GM06990 (cell line): ENCODE measurements at regions not wholly inside any gene's neighbourhood (a gene's known extent, or its start where the extent isn't known, plus 50 kb on each side); places are given as distances from the start of the nearest gene placed in this dataset.

Experiments
- DNase-seq: peaks from one replicate; pipeline ENCODE4 v3.0.0-alpha.2; 2011; ENCODE audit not compliant: insufficient read length; ENCODE audit errors: extremely low read depth
- H3K27me3 ChIP-seq: replicated peaks from 2 replicates; pipeline ENCODE4 v1.6.0; 2011; ENCODE audit warnings: low read length; ENCODE audit not compliant: control insufficient read depth, insufficient read depth
- H3K36me3 ChIP-seq: 2 replicates; pipeline ENCODE4 v1.5.1; 2011; ENCODE audit warnings: low read length; ENCODE audit not compliant: control insufficient read depth, insufficient read depth
- H3K4me3 ChIP-seq: replicated peaks from 2 replicates; pipeline ENCODE4 v1.5.1; 2011; ENCODE audit warnings: low read depth, mild to moderate bottlenecking, control low read depth, low read length
- TF ChIP-seq, protein P1 (sequence below): IDR thresholded peaks from 2 replicates; pipeline ENCODE4 v1.5.1; 2011; ENCODE audit warnings: low read length, control low read depth, mild to moderate bottlenecking, inconsistent platforms; ENCODE audit not compliant: insufficient read depth, poor library complexity, severe bottlenecking

DNA sequence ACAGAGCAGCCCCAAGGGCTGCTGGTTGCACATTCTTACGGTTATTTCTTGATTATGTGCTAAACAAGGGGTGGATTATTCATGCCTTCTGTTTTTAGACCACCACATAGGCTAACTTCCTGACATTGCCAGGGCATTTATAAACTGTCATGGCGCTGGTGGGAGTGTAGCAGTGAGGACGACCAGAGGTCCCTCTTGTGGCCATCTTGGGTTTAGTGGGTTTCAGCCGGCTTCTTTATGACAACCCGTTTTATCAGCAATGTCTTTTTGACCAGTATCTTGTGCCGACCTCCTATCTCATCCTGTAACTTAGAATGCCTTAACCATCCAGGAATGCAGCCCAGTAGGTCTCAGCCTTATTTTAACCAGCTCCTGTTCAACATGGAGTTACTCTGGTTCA, 212.4 kb upstream of the GRID2 start:
- no peaks in the 10 kb centered on the region for H3K36me3 ChIP-seq
- H3K27me3 ChIP-seq: no peaks in the 10 kb centered on the region
- no peak overlapping the region for H3K4me3 ChIP-seq
- TF ChIP-seq, protein P1, sequence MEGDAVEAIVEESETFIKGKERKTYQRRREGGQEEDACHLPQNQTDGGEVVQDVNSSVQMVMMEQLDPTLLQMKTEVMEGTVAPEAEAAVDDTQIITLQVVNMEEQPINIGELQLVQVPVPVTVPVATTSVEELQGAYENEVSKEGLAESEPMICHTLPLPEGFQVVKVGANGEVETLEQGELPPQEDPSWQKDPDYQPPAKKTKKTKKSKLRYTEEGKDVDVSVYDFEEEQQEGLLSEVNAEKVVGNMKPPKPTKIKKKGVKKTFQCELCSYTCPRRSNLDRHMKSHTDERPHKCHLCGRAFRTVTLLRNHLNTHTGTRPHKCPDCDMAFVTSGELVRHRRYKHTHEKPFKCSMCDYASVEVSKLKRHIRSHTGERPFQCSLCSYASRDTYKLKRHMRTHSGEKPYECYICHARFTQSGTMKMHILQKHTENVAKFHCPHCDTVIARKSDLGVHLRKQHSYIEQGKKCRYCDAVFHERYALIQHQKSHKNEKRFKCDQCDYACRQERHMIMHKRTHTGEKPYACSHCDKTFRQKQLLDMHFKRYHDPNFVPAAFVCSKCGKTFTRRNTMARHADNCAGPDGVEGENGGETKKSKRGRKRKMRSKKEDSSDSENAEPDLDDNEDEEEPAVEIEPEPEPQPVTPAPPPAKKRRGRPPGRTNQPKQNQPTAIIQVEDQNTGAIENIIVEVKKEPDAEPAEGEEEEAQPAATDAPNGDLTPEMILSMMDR: no peak
- no peak for DNase-seq

DNA sequence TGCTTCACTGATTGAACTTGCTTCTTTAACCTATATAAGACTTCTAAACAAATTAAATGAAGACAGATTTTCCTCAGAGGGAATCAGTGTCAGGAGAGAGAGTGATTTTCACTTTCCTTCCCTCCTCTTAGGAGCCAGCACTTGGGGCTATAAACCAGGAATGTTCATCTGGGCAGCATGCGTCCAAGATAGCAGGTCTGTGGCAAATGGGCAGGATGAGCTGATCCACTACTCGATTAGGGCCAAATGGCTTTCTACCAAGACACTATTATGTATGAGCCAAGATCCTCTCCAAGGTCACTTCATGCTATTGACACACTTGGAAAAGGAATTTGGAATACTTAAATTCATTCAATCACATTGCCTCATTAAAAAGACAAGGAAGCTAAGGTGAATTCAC, 203.9 kb upstream of the GRID2 start:
- Histone ChIP-seq H3K4me3 (no peak overlapping the region), H3K36me3 (no peaks in the 10 kb centered on the region), H3K27me3 (no peaks in the 10 kb centered on the region)
- no peak for DNase-seq
- TF ChIP-seq, protein P1: no peak

DNA sequence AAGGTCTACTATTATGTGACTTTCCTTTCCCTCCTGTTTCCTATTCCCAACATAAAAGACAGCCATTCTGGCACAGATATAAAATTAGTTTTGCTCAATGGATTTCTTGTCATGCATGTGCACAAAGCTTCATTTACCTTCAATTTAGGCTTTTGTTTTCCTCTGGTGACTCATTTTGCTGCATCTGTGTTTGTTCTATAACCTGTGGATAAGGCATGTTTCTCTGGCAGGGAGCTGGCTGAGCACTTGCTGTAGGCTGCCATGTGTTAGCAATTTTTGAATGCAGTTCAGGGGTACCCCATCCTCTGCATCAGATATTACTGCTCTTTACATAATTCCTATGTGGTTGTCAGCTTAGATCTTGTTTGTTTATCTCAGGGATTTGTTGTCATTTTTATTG, 202.8 kb upstream of the GRID2 start:
- TF ChIP-seq, protein P1: no peak
- Histone ChIP-seq H3K36me3 (no peaks in the 10 kb centered on the region), H3K4me3 (no peak overlapping the region), H3K27me3 (no peaks in the 10 kb centered on the region)
- no peak for DNase-seq

DNA sequence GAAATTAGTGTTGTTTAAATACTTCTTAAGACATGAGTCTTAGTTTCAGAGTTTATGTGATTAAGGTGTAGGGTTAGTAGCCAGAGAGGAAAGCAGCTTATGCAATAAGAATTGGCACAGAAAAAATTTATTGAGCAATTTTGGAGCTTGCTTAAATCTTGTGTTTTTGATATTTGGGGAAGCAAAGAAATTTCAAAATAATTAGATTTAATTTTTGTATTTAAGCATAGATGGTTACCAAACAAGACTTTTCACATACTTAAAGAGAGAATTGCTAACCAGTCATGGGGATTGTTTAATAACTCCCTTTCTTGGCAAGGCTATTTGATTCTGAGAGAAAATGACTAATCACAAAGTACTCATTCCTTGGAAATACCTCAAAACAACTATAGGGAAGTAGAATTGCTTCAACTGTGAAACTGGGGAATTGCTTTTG, 202.0 kb upstream of the GRID2 start:
- TF ChIP-seq, protein P1: no peak
- H3K27me3 ChIP-seq: no peaks in the 10 kb centered on the region
- H3K36me3 ChIP-seq: no peaks in the 10 kb centered on the region
- no peak overlapping the region for H3K4me3 ChIP-seq
- DNase-seq: no peak

DNA sequence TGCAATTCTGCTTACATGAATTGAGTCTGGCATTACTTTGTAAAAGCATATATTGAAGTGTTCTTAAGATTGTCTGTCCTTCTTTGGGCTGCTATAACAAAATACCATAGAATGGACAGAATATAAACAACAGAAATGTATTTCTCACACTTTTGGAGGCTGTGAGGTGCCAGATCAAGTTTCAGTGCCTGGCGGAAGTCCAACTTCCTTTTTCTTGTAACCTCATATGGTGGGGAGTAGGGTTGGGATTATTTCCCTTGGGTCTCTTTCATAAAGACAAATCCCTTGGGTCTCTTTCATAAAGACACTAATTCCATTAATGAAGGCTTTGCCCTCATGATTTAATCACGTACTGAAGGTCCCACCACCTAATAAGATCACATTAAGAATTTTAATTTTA, 199.3 kb upstream of the GRID2 start:
- Histone ChIP-seq H3K27me3 (no peaks in the 10 kb centered on the region), H3K36me3 (no peaks in the 10 kb centered on the region), H3K4me3 (no peak overlapping the region)
- DNase-seq: no peak
- TF ChIP-seq, protein P1: no peak

DNA sequence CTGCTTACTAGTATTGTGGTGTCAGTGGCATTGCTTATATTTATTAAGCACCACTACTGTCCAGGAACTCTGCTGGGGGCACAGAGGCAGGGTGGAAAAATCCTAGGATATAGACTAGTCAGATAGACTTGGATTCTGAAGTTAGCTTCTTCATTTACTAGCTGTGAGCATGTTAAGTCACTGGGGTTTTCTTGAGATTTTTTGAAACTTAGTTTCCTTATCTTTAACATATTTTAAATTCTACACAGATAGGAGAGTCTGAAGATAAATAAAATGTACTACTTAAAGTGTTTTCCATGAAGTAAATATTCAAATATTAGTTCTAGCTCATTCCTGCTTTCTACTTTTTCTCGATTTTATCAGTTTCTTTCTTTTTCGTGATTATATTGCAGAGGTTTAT, 196.9 kb upstream of the GRID2 start:
- DNase-seq: no peak
- TF ChIP-seq, protein P1: no peak
- H3K27me3 ChIP-seq: no peaks in the 10 kb centered on the region
- H3K36me3 ChIP-seq: no peaks in the 10 kb centered on the region
- no peak overlapping the region for H3K4me3 ChIP-seq
